ENCODE measurements at regions not wholly inside any gene's neighbourhood (a gene's known extent, or its start where the extent isn't known, plus 50 kb on each side); places are given as distances from the start of the nearest gene placed in this dataset.
"Not testable (repeated sequence)": the region's sequence is repeated elsewhere in the genome, so short reads cannot be mapped to it uniquely, and the experiment has no call there.

DNA sequence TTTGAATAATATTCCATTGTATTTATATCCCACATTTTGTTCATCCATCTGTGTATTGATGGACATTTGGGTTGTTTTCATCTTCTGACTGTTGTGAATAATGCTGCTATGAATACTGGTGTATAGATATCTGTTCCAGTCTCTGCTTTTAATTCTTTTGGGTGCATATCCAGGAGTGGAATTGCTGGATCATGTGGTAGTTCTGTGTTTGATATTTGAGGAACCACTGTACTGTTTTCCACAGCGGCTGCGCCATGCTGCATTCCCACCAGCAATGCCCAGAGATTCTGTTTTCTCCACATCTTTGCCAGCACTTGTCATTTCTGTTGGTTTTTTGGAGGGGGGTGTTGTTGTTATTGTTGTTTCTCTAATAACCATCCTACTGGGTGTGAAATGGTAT is 131.6 kb upstream of the KIF26B start:
- DNase-seq = no peak

DNA sequence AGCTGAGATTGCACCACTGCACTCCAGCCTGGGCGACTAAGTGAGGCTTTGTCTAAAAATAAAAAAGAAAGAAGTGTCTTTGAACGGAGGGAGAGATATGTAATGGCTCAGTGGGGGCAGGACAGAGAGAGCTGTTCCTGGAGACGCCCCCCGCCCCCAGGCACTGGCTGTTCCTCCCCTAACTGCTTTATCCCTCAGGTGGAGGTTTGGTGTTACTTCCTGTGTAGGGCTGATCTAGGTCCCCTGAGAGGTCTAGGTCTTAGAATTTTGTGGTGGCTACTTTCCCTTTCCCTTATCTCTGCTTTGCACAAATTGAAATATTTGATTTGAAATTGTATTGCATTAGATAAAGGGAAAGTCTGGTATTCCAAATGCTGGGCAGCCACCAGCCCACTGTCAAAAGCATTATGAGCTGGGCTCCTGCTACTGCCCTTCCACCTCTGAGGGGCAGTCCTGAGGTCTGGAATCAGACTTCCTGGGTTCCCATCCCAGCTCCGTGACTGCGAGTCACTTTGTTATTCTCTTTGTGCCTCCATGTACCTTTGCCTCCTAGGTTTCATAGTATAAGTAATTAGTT is 134.8 kb upstream of the KIF26B start:
- no peak for DNase-seq

DNA sequence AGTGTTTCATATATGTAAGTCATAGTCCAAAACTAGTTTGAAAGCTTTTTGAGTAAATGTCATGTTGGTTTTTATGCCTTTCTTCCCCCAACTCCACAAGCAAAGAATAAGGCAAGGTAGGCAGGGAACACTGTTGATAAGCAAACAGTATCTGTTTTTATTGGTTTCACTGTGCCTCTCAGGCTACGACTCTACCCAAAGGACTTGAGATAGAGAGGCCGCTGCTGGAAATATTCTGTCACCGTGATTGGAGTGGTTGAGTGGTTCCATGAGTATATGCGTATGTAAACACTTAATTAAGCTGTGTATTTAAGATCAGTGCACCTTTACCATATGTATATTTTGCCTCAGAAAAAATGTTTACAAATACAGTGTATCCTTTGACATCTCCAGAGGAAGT is 138.1 kb upstream of the KIF26B start:
- DNase-seq = no peak

- DNase-seq = no peak
Measured at GRCh38 chr1:245015031-245015430, 139.8 kb upstream of the KIF26B start.

- DNase-seq = no peak
Measured at GRCh38 chr1:245014247-245015029, 140.3 kb upstream of the KIF26B start.

DNA sequence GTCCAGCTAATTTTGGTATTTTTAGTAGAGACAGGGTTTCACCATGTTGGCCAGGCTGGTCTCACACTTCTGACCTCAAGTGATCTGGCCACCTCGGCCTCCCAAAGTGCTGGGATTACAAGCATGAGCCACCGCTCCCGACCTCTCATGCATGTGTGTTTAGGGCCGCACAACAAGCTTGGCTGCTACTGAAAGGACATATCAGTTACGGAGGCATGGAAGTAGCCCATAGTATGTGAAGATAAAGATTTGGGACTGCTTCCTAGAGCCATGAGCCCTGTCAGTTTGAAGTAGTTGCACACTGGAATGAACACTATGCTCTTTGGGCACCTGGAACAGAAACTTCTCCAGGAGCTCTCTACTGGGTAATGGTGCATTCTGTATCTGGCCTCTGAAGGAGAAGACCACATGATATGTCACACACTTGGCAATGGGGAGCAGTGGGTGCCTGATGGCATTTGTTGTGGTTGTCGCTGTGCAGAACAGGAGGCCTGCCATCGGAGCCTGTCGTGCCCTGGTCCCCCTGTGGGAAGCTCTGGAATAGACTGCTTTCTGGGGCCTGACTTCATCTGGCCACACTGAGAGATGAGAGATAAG is 144.7 kb upstream of the KIF26B start:
- no peak for DNase-seq

- DNase-seq = no peak
Measured at GRCh38 chr1:245008761-245009160, 144.4 kb upstream of the HNRNPU start.

DNA sequence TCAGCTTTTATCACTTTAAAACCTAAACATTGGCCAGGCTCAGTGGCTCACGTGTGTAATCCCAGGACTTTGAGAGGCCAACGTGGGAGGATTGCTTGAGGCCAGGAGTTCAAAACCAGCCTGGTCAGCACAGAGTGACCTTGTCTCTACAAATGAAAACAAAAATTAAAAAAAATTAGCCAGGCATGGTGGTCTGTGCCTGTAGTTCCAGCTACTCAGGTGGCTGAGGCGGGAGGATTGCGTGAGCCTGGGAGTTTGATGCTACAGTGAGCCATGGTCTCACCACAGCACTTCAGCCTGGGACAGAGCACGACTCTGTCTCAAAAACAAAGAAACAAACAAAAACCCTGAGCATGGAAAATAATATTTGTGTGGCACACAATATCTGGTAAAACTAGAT is 143.5 kb upstream of the HNRNPU start:
- DNase-seq = no peak

DNA sequence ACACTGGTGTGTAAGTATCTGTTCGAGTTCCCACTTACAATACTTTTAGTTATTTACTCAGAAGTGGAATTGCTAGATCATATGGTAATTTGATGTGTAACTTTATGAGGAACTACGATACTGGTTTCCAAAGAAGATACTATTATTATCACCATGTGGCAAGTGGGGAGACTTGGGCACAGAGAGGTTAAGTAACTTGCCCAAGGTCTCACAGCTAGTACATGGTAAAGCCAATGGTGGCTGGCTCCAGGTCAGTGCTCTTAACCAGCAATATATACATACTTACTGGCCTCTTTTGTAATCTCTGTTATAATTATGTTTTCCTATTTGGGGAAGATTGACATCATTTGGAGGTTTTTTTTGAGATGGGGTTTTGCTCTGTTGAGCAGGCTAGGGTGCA is 138.9 kb upstream of the HNRNPU start:
- no peak for DNase-seq

- DNase-seq = no peak
Measured at GRCh38 chr1:245001252-245001651, 136.9 kb upstream of the HNRNPU start.

DNA sequence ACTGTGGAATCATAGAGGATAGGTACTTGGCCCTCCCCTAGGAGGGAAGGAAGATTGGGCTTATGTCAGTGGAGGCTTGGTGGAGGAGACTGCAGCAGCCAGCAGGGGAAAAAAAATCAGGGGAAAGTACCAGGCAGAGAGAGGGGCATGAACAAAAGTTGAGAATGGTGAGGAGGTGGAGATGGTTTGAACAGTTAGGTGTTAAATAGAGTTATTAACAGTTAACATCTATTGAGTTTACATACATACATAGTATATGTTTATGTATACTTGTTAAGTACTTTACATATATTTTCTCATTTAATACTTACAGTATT is 136.5 kb upstream of the HNRNPU start:
- no peak for DNase-seq

- not testable (repeated sequence) for DNase-seq
Measured at GRCh38 chr1:244999644-245000043, 135.3 kb upstream of the HNRNPU start.

DNA sequence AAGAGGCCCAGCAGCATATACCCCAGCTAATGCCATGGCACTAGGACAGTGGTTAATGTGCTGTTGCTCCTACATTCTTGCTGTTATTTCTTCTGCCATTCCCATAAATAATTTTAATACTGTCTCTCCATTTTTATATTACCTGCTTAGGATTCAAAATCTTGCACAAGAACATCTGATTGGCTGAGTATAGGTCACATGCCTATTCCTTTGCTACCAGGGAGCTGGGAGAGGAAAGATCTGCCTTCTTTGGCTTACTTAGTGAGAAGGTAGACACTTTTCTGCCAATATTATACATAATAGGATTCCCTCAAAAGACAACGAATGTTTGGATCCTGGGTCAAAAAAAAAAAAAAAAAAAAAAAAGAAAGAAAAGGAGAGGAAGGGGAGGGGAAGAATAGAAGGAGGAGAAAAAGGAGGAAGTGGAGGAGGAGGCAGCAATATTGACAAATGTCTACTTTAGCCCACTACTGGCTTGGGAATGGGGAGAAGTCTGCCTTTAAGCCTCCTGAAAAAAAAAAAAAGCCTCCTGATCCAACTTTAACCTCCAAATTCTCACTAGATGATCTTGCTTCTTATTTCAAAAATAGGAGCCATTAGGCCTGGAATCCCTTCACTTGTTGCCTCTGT is 134.5 kb upstream of the HNRNPU start:
- DNase-seq = no peak

DNA sequence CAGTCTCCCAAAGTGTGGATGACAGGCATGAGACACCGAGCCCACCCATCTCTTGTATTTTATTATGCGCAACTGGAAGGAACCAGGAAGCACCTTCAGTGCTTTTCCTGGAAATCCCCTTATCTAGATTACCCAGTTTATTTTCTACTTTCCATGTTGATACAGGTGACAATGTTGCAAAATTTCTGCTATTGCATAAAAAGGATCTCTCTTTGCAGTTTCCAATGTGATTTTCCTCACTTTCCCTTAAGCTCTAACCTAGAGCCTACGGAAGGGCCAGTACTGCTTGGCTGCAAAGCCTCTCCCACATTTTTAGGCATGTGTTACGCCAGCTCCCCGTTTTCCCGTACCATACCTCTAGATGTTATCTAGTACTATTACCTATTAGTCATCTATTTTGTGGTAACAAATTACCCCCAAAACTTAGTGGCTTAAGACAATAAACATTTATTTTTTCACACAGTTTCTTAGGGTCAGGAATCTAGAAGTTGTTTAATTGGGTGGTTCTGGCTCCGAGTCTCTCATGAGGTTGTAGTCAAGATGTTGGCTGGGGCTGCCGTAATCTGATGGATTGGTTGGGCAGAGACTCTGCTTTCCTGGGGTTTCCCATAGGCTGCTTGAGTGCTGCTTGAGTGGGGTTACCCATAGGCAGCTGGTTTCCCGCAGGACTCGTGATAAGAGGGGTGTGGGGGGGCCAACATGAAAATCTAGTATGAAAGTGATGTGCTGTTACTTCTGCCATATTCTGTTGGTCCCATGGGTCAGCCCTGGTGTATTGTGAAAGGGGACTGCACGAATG is 131.5 kb upstream of the HNRNPU start:
- DNase-seq = no peak

GRCh38 chr1:244992833-244993232 is 128.5 kb upstream of the HNRNPU start:
- no peak for DNase-seq

DNA sequence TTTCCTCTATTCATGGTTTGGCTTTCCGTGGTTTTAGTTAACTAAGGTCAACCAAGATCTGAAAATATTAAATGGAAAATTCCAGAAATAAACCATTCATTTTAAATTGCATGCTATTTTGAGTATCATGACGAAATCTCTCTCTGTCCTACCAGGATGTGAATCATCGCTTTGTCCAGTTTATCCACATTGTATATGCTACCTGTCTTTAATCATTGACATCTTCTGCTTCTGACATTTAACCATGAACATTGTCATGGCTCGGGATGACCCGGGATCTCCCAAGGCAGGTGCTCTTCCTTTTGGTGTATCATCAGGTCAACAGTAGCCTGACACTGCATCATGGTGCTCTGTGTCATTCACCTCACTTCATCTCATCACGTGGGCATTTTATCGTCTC is 125.5 kb upstream of the HNRNPU start:
- DNase-seq = no peak

- no peak for DNase-seq
Measured at GRCh38 chr1:244988521-244988920, 124.2 kb upstream of the HNRNPU start.

DNA sequence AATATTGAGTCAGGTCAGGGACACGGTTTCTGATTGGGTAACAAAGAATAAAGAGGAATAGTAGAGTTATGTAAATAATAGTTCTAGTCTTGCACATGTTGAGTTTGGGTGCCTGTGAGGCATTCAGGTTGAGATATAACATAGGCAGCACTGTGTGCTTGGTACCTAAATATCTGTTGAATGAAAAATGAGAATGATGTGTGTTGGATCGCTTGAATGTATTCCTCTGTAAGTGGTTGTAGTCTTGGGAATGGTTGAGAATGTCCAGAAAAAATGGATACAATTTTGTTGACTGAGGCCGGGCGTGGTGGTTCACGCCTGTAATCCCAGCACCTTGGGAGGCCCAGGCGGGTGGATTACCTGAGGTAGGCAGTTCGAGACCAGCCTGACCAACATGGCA is 116.3 kb upstream of the HNRNPU start:
- no peak for DNase-seq

- no peak for DNase-seq
Measured at GRCh38 chr1:244974550-244974949, 110.2 kb upstream of the HNRNPU start.

DNA sequence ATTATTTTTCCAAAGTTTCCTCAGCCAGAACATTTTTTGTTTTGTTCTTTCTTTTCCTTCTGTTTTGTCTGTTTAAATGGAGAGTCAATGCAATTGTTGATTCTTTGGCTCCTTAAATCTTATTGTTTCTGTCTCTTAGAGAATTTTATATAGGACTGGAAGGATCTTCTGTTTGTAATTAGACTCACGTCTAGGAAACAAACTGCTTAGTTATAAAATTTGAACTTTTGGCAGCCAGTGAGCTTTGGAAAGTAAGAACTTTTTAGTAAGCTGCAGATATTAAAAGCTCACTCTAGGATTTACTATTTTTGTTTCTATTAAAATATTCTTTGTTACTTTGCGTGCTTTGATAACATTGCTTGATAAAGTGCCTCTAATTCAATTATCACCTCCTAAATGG is 109.8 kb upstream of the HNRNPU start:
- no peak for DNase-seq

DNA sequence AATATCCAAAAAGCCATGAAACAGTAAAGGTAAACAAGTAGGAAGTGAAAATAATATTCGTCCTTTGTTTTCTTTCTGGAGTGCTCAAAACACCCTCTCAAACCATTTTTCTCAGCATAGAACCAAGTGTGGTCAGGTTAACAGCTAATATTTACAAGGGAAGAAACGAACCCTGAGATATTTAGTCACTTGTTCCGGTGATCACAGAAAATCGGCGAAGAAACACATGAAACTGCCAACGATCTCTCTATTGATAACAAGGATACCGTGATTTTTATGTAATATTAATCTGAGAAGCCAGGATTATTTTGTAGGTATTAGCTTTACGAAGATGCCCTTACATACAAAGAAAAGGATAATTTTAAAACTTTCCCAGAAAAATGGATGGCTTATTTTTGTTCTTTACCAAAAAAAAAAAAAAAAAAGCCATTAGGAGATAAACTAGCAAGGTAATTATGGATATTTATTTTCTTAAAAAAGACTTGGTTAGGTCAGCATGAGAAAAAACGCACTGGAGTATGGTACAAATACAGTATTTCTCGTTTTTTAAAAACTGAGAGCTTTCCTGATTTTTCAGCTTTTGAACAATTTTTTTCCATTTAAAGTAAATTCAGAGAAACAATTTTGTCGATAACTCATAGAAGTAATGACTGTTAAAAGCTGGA is 107.3 kb upstream of the HNRNPU start:
- DNase-seq = peak; percentile 81

GRCh38 chr1:244970744-244971551 is 106.6 kb upstream of the HNRNPU start:
- peak; percentile 90 for DNase-seq
